ENCODE measurements at regions not wholly inside any gene's neighbourhood (a gene's known extent, or its start where the extent isn't known, plus 50 kb on each side); places are given as distances from the start of the nearest gene placed in this dataset.

- Mint-ChIP-seq H3K9me3 (no peaks in the 10 kb centered on the region), H3K36me3 (ENCODE audit: low read depth) (no peaks in the 10 kb centered on the region), H3K27ac (no peak overlapping the region), H3K27me3 (peaks cover 32% of the 10 kb centered on the region), H3K4me3 (no peak overlapping the region), H3K4me1 (no peaks in the 10 kb centered on the region)
- ChIA-PET POLR2A (no interaction called here), CTCF (no interaction called here)
- DNase-seq = no peak
These were observed 186.2 kb upstream of the PRKCQ start for GRCh38 chr10:6766131-6766801.

- CTCF ChIA-PET = no interaction called here
- Mint-ChIP-seq H3K4me3 (no peak overlapping the region), H3K27me3 (peaks cover 53% of the 10 kb centered on the region), H3K9me3 (no peaks in the 10 kb centered on the region), H3K4me1 (no peaks in the 10 kb centered on the region), H3K27ac (no peak overlapping the region), H3K36me3 (ENCODE audit: low read depth) (no peaks in the 10 kb centered on the region)
- POLR2A ChIA-PET = no interaction called here
- no peak for DNase-seq
These were observed 183.3 kb upstream of the PRKCQ start for GRCh38 chr10:6763423-6763822.

GRCh38 chr10:6763001-6763400 is 182.9 kb upstream of the PRKCQ start:
- Mint-ChIP-seq H3K27ac (no peak overlapping the region), H3K36me3 (ENCODE audit: low read depth) (no peaks in the 10 kb centered on the region), H3K9me3 (no peaks in the 10 kb centered on the region), H3K27me3 (peaks cover 54% of the 10 kb centered on the region), H3K4me3 (no peak overlapping the region), H3K4me1 (no peaks in the 10 kb centered on the region)
- DNase-seq = no peak
- ChIA-PET CTCF (no interaction called here), POLR2A (no interaction called here)

- H3K27ac Mint-ChIP-seq = no peak overlapping the region
- H3K27me3 Mint-ChIP-seq = peaks cover 55% of the 10 kb centered on the region
- no peaks in the 10 kb centered on the region for H3K4me1 Mint-ChIP-seq
- ChIA-PET CTCF (no interaction called here), POLR2A (no interaction called here)
- H3K4me3 Mint-ChIP-seq = no peak overlapping the region
- DNase-seq = no peak
- no peaks in the 10 kb centered on the region for H3K36me3 Mint-ChIP-seq (ENCODE audit: low read depth)
- no peaks in the 10 kb centered on the region for H3K9me3 Mint-ChIP-seq
These were observed 179.9 kb upstream of the PRKCQ start for GRCh38 chr10:6759961-6760360.

GRCh38 chr10:6757158-6757557 is 177.1 kb upstream of the PRKCQ start:
- no peaks in the 10 kb centered on the region for H3K36me3 Mint-ChIP-seq (ENCODE audit: low read depth)
- no peaks in the 10 kb centered on the region for H3K9me3 Mint-ChIP-seq
- no peak overlapping the region for H3K27ac Mint-ChIP-seq
- ChIA-PET CTCF (no interaction called here), POLR2A (no interaction called here)
- no peak overlapping the region for H3K4me3 Mint-ChIP-seq
- no peaks in the 10 kb centered on the region for H3K4me1 Mint-ChIP-seq
- no peak for DNase-seq
- H3K27me3 Mint-ChIP-seq = peaks cover 58% of the 10 kb centered on the region

- no peak for DNase-seq
- Mint-ChIP-seq H3K36me3 (ENCODE audit: low read depth) (no peaks in the 10 kb centered on the region), H3K4me1 (no peaks in the 10 kb centered on the region), H3K4me3 (no peak overlapping the region), H3K27ac (no peak overlapping the region), H3K9me3 (no peaks in the 10 kb centered on the region), H3K27me3 (peaks cover 57% of the 10 kb centered on the region)
- ChIA-PET POLR2A (no interaction called here), CTCF (no interaction called here)
These were observed 176.6 kb upstream of the PRKCQ start for GRCh38 chr10:6756716-6757115.

GRCh38 chr10:6755781-6756460 is 175.8 kb upstream of the PRKCQ start:
- no peak overlapping the region for H3K27ac Mint-ChIP-seq
- no peaks in the 10 kb centered on the region for H3K36me3 Mint-ChIP-seq (ENCODE audit: low read depth)
- H3K9me3 Mint-ChIP-seq = no peaks in the 10 kb centered on the region
- no peaks in the 10 kb centered on the region for H3K4me1 Mint-ChIP-seq
- ChIA-PET CTCF (no interaction called here), POLR2A (no interaction called here)
- no peak overlapping the region for H3K4me3 Mint-ChIP-seq
- no peak for DNase-seq
- H3K27me3 Mint-ChIP-seq = peaks cover 55% of the 10 kb centered on the region

GRCh38 chr10:6753644-6754043 is 173.6 kb upstream of the PRKCQ start:
- ChIA-PET POLR2A (no interaction called here), CTCF (no interaction called here)
- DNase-seq = no peak
- Mint-ChIP-seq H3K4me3 (no peak overlapping the region), H3K4me1 (no peaks in the 10 kb centered on the region), H3K27me3 (peaks cover 42% of the 10 kb centered on the region), H3K9me3 (no peaks in the 10 kb centered on the region), H3K27ac (no peak overlapping the region), H3K36me3 (ENCODE audit: low read depth) (no peaks in the 10 kb centered on the region)

GRCh38 chr10:6751363-6751762 is 171.3 kb upstream of the PRKCQ start:
- POLR2A ChIA-PET = no interaction called here
- H3K27ac Mint-ChIP-seq = no peak overlapping the region
- H3K4me1 Mint-ChIP-seq = no peaks in the 10 kb centered on the region
- CTCF ChIA-PET = no interaction called here
- no peak overlapping the region for H3K4me3 Mint-ChIP-seq
- no peaks in the 10 kb centered on the region for H3K9me3 Mint-ChIP-seq
- peaks cover 30% of the 10 kb centered on the region for H3K27me3 Mint-ChIP-seq
- H3K36me3 Mint-ChIP-seq (ENCODE audit: low read depth) = no peaks in the 10 kb centered on the region
- no peak for DNase-seq

- CTCF ChIA-PET = no interaction called here
- H3K4me1 Mint-ChIP-seq = no peaks in the 10 kb centered on the region
These were observed 169.0 kb upstream of the PRKCQ start for GRCh38 chr10:6748981-6749635.

GRCh38 chr10:6748029-6748428 is 168.0 kb upstream of the PRKCQ start:
- H3K4me3 Mint-ChIP-seq = no peak overlapping the region
- POLR2A ChIA-PET = no interaction called here

More at GRCh38 chr10:6748981-6749635, 169.0 kb upstream of the PRKCQ start:
- no peaks in the 10 kb centered on the region for H3K36me3 Mint-ChIP-seq (ENCODE audit: low read depth)
- H3K9me3 Mint-ChIP-seq = no peaks in the 10 kb centered on the region
- H3K27me3 Mint-ChIP-seq = peaks cover 27% of the 10 kb centered on the region
- H3K27ac Mint-ChIP-seq = no peak overlapping the region
- POLR2A ChIA-PET = no interaction called here
- H3K4me3 Mint-ChIP-seq = no peak overlapping the region
- DNase-seq = no peak

GRCh38 chr10:6746782-6747181 is 166.7 kb upstream of the PRKCQ start:
- Mint-ChIP-seq H3K36me3 (ENCODE audit: low read depth) (no peaks in the 10 kb centered on the region), H3K27me3 (peaks cover 18% of the 10 kb centered on the region), H3K4me1 (no peaks in the 10 kb centered on the region), H3K27ac (no peak overlapping the region), H3K4me3 (no peak overlapping the region), H3K9me3 (no peaks in the 10 kb centered on the region)
- ChIA-PET POLR2A (no interaction called here), CTCF (no interaction called here)
- no peak for DNase-seq

More at GRCh38 chr10:6748029-6748428, 168.0 kb upstream of the PRKCQ start:
- no peaks in the 10 kb centered on the region for H3K4me1 Mint-ChIP-seq
- H3K27ac Mint-ChIP-seq = no peak overlapping the region
- CTCF ChIA-PET = no interaction called here
- H3K9me3 Mint-ChIP-seq = no peaks in the 10 kb centered on the region
- DNase-seq = no peak
- H3K36me3 Mint-ChIP-seq (ENCODE audit: low read depth) = no peaks in the 10 kb centered on the region
- peaks cover 18% of the 10 kb centered on the region for H3K27me3 Mint-ChIP-seq

GRCh38 chr10:6743291-6743849 is 163.3 kb upstream of the PRKCQ start:
- POLR2A ChIA-PET = no interaction called here
- no peak for DNase-seq
- Mint-ChIP-seq H3K36me3 (ENCODE audit: low read depth) (no peaks in the 10 kb centered on the region), H3K4me1 (peaks cover 1% of the 10 kb centered on the region), H3K4me3 (no peak overlapping the region), H3K9me3 (no peaks in the 10 kb centered on the region), H3K27ac (no peak overlapping the region), H3K27me3 (peaks cover 17% of the 10 kb centered on the region)
- CTCF ChIA-PET = interaction anchor here (0.7 kb wide), 1 partner anchor 312 kb away, joined by 3 read pairs; no protein-coding TSS in a partner anchor
